HCT116 (cell line): ENCODE measurements at regions not wholly inside any gene's neighbourhood (a gene's known extent, or its start where the extent isn't known, plus 50 kb on each side); places are given as distances from the start of the nearest gene placed in this dataset.

ENCODE experiments used
- ATAC-seq: fragments of 200-7000 bp; cut with Tn5 transposase; 2 replicates; pipeline ENCODE4 v1.9.1; 2020; ENCODE audit warnings: mild to moderate bottlenecking, moderate library complexity
- BruUV-seq: library from RNA; stranded (reverse); fragments of 400-500 nt; replicated peaks from 2 replicates; lab custom pipeline; 2021; lab: Mats Ljungman, UMichigan
- CTCF ChIA-PET: fragments of 300-600 bp; sonication (Branson Sonifier 250); formaldehyde crosslinking; loops from one replicate; lab custom pipeline; 2021; ENCODE audit warnings: antibody characterized with exemption; lab: Charles Lee
- POLR2A ChIA-PET: fragments of 300-600, 350-600 bp; sonication (Branson Sonifier 250); formaldehyde crosslinking; loops from one replicate; lab custom pipeline; 2021; ENCODE audit warnings: antibody characterized with exemption; lab: Charles Lee
- RAD21 ChIA-PET, 2 experiments: fragments of 300-600 bp; sonication (Branson Sonifier 250); formaldehyde crosslinking; loops; one replicate each; lab custom pipeline; 2023; ENCODE audit warnings: low total read pairs in 2 of 2; ENCODE audit not compliant: uncharacterized antibody in 2 of 2, unreplicated experiment in 2 of 2, low non-redundant PET in 1 of 2; lab: Charles Lee
- DNase-seq: peaks from one replicate; pipeline ENCODE4 v3.0.0-alpha.2; 2010; ENCODE audit warnings: low read depth, low spot score
- H2AFZ ChIP-seq: fragments of 200-600 bp; shearing (Covaris generic), sonication (generic); 2 replicates; pipeline ENCODE4 v1.6.1; 2017; ENCODE audit warnings: low read depth, mixed run types, mixed read lengths, antibody characterized with exemption, low read length; ENCODE audit not compliant: poor library complexity, severe bottlenecking
- H3K27ac ChIP-seq: 2 replicates; pipeline ENCODE4 v1.5.1; 2012; ENCODE audit warnings: low read depth, low read length
- H3K27me3 ChIP-seq: fragments of 200-600 bp; sonication (generic); 2 replicates; pipeline ENCODE4 v1.6.1; 2016; ENCODE audit warnings: mixed run types, low read length, mixed read lengths; ENCODE audit not compliant: insufficient read depth
- H3K36me3 ChIP-seq, 2 experiments: fragments of 200-500 bp in 1 of 2; fragments of 200-600 bp in 1 of 2; sonication (Bioruptor generic) in 1 of 2; sonication (generic) in 1 of 2; 2 replicates each; pipeline versions ENCODE4 v1.5.1 to v1.6.1; 2014 to 2016; ENCODE audit warnings: low read length in 2 of 2, inconsistent platforms in 1 of 2, mixed read lengths in 1 of 2, mixed run types in 1 of 2; ENCODE audit not compliant: insufficient read depth in 2 of 2, control insufficient read depth in 1 of 2
- H3K4me1 ChIP-seq, 2 experiments: fragments of 200-600 bp in 1 of 2; sonication (generic) in 1 of 2; 2 replicates each; pipeline versions ENCODE4 v1.5.1 to v1.6.1; 2012 to 2017; ENCODE audit warnings: low read length in 2 of 2, inconsistent platforms in 1 of 2, mild to moderate bottlenecking in 1 of 2, mixed read lengths in 1 of 2, mixed run types in 1 of 2, moderate library complexity in 1 of 2; ENCODE audit not compliant: insufficient read depth in 2 of 2, control insufficient read depth in 1 of 2
- H3K4me2 ChIP-seq: fragments of 200-600 bp; sonication (generic); 2 replicates; pipeline ENCODE4 v1.6.1; 2017; ENCODE audit warnings: mixed run types, low read length, mixed read lengths
- H3K4me3 ChIP-seq, 2 experiments: fragments of 200-600 bp in 1 of 2; sonication (generic) in 1 of 2; replicated peaks in 1 of 2; 2 replicates each; pipeline ENCODE4 v1.5.1; 2011 to 2016; ENCODE audit warnings: low read length in 2 of 2, control low read depth in 1 of 2, low read depth in 1 of 2, mild to moderate bottlenecking in 1 of 2, mixed read lengths in 1 of 2, mixed run types in 1 of 2
- H3K79me2 ChIP-seq: fragments of 200-600 bp; sonication (generic); 2 replicates; pipeline ENCODE4 v1.6.1; 2017; ENCODE audit warnings: mild to moderate bottlenecking, mixed run types, low read length, moderate library complexity, mixed read lengths; ENCODE audit not compliant: insufficient read depth
- H3K9ac ChIP-seq: fragments of 200-600 bp; sonication (generic); 2 replicates; pipeline ENCODE4 v1.6.1; 2016; ENCODE audit warnings: low read length, mixed read lengths
- H3K9me2 ChIP-seq: fragments of 200-600 bp; sonication (generic), shearing (Covaris generic); 2 replicates; pipeline ENCODE4 v1.6.1; 2017; ENCODE audit warnings: mixed run types, mild to moderate bottlenecking, moderate library complexity; ENCODE audit not compliant: insufficient read depth
- H3K9me3 ChIP-seq, 2 experiments: fragments of 200-500 bp in 1 of 2; fragments of 200-600 bp in 1 of 2; sonication (Bioruptor generic) in 1 of 2; sonication (generic) in 1 of 2; 2 replicates each; pipeline ENCODE4 v1.6.1; 2014 to 2017; ENCODE audit warnings: low read length in 2 of 2, mixed read lengths in 2 of 2, inconsistent platforms in 1 of 2, low read depth in 1 of 2, mild to moderate bottlenecking in 1 of 2, mixed run types in 1 of 2, moderate library complexity in 1 of 2; ENCODE audit not compliant: control insufficient read depth in 1 of 2, insufficient read depth in 1 of 2
- H4K20me1 ChIP-seq: fragments of 200-600 bp; sonication (generic), shearing (Covaris generic); 2 replicates; pipeline ENCODE4 v1.6.1; 2017; ENCODE audit warnings: mixed run types, mild to moderate bottlenecking, moderate library complexity; ENCODE audit not compliant: insufficient read depth
- CTCF ChIP-seq, 3 experiments: fragments of 200-600 bp in 1 of 3; sonication (generic) in 1 of 3; IDR thresholded peaks in 2 of 3; conservative IDR thresholded peaks in 1 of 3; 2 replicates each; pipeline ENCODE4 v1.5.1; 2012 to 2017; ENCODE audit warnings: low read depth in 2 of 3, low read length in 2 of 3, antibody characterized with exemption in 1 of 3, borderline replicate concordance in 1 of 3, control low read depth in 1 of 3, mild to moderate bottlenecking in 1 of 3, mixed read lengths in 1 of 3, mixed run types in 1 of 3, moderate library complexity in 1 of 3; ENCODE audit not compliant: insufficient read depth in 1 of 3
- EGR1 ChIP-seq: IDR thresholded peaks from 2 replicates; pipeline ENCODE4 v1.6.1; 2012; ENCODE audit warnings: low read depth
- ZBTB33 ChIP-seq: IDR thresholded peaks from 2 replicates; pipeline ENCODE4 v1.6.1; 2011; ENCODE audit warnings: mild to moderate bottlenecking, low read length, moderate library complexity; ENCODE audit not compliant: insufficient replicate concordance; ENCODE audit errors: extremely low read depth
- ZNF274 ChIP-seq: fragments of 200-500 bp; sonication (Bioruptor generic); IDR thresholded peaks from 2 replicates; pipeline ENCODE4 v1.6.1; 2014; ENCODE audit warnings: mild to moderate bottlenecking, low read depth, low read length, inconsistent platforms
- intact Hi-C: fragments of 100-400 bp; cut with micrococcal nuclease; formaldehyde crosslinking; loops from 2 replicates; pipeline ENCODE4 v1.10.0; 2022

DNA sequence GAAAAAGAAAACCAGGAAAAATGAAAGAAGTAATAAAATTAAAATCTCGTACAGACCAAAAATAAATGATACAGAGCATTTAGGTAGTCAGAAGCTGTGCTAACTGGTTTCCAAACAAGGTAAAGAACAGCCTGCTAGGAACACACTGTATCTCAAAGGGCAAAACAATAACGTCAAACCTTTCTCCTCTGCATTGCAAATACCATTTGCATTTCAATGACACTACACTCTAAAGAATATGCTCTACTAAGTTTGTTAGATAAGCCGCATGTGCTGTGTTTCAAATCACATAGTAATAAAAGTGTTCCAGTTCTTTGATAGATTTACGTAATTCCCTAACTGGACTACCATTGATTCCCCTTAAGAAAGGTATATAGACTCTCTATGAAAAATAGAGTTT is 648.8 kb downstream of the PLA2G4A start:
- no peak overlapping the region for H3K27ac ChIP-seq
- ChIA-PET POLR2A (no interaction called here), CTCF (interaction anchor here (0.8 kb wide), 1 partner anchor 522 kb away, joined by 3 read pairs; no protein-coding TSS in a partner anchor), RAD21 (no interaction called here)
- H3K36me3 ChIP-seq: no peaks in the 10 kb centered on the region
- DNase-seq (no peak), ATAC-seq (no peak)
- TF ChIP-seq ZBTB33 (no peak), ZNF274 (no peak), CTCF (IDR thresholded peaks at IDR 0.05 in 2 of 3, conservative IDR thresholded peaks at IDR 0.05 in 1 of 3; ENCODE audit: borderline replicate concordance in 1 of 3, insufficient read depth in 1 of 3, low read depth in 2 of 3, low read length in 2 of 3) (no peak), EGR1 (no peak)
- intact Hi-C loops: no loop called here
- no TSS peak for BruUV-seq
- no peaks in the 10 kb centered on the region for H3K9me3 ChIP-seq
- H3K4me2 ChIP-seq: no peak overlapping the region
- H3K9me2 ChIP-seq: no peaks in the 10 kb centered on the region
- no peaks in the 10 kb centered on the region for H3K27me3 ChIP-seq
- no peaks in the 10 kb centered on the region for H4K20me1 ChIP-seq
- no peaks in the 10 kb centered on the region for H3K79me2 ChIP-seq
- no peak overlapping the region for H3K9ac ChIP-seq
- H3K4me3 ChIP-seq: no peak overlapping the region
- no peaks in the 10 kb centered on the region for H3K4me1 ChIP-seq
- H2AFZ ChIP-seq: no peak overlapping the region
